K562 (cell line): ENCODE measurements at regions not wholly inside any gene's neighbourhood (a gene's known extent, or its start where the extent isn't known, plus 50 kb on each side); places are given as distances from the start of the nearest gene placed in this dataset.

Source experiments
- ATAC-seq: fragments of 200-7000 bp; cut with Tn5 transposase; 3 replicates; pipeline ENCODE4 v1.9.1; 2020; ENCODE audit warnings: moderate library complexity
- BruUV-seq: library from RNA; stranded (reverse); fragments of 400-500 nt; replicated peaks from 2 replicates; lab custom pipeline; 2021; lab: Mats Ljungman, UMichigan
- CTCF ChIA-PET: fragments of 300-600 bp; formaldehyde crosslinking; extraction: SDS; loops from one replicate; lab custom pipeline; 2021; ENCODE audit warnings: low intra/inter-chr PET ratio; lab: Yijun Ruan, JAX
- POLR2A ChIA-PET: fragments of 300-600, 350-650 bp; sonication (Branson Sonifier 250); formaldehyde crosslinking; extraction: SDS; loops from one replicate; lab custom pipeline; 2021; ENCODE audit warnings: antibody characterized with exemption, inconsistent platforms; lab: Yijun Ruan, JAX
- DNase-seq, 4 experiments: peaks; one replicate each; pipeline versions ENCODE4 v3.0.0 to v3.0.0-alpha.2; 2011 to 2018; ENCODE audit warnings: low spot score in 3 of 4, mixed read lengths in 3 of 4; ENCODE audit errors: extremely low read depth in 1 of 4
- FAIRE-seq: peaks from 2 replicates; lab custom pipeline; 2011; peaks lifted over from hg19 to GRCh38; lab: Jason Lieb, UNC
- H2AFZ ChIP-seq: 2 replicates; pipeline ENCODE4 v1.6.0; 2011; ENCODE audit warnings: low read depth, low read length, control low read depth, inconsistent platforms
- H3K27ac ChIP-seq: fragments of 200-600 bp; 3 replicates; pipeline ENCODE4 v1.8.0; 2011; ENCODE audit warnings: low read depth, mild to moderate bottlenecking, control low read depth, inconsistent platforms, low read length, moderate library complexity, mixed read lengths; ENCODE audit errors: extremely low read depth
- H3K27me3 ChIP-seq, 2 experiments: fragments of 300-600 bp in 1 of 2; 2 replicates in 1 of 2; 3 replicates in 1 of 2; pipeline versions ENCODE4 v1.6.0 to v1.8.0; 2011; ENCODE audit warnings: inconsistent platforms in 2 of 2, low read length in 2 of 2, mild to moderate bottlenecking in 1 of 2, mixed read lengths in 1 of 2, moderate library complexity in 1 of 2; ENCODE audit not compliant: control insufficient read depth in 2 of 2, insufficient read depth in 2 of 2
- H3K36me3 ChIP-seq: fragments of 300-600 bp; 3 replicates; pipeline ENCODE4 v1.8.0; 2011; ENCODE audit warnings: mild to moderate bottlenecking, low read length, inconsistent platforms; ENCODE audit not compliant: control insufficient read depth, insufficient read depth
- H3K4me1 ChIP-seq, 2 experiments: fragments of 200-600 bp in 1 of 2; replicated peaks in 1 of 2; 2 replicates in 1 of 2; 3 replicates in 1 of 2; pipeline versions ENCODE4 v1.5.1 to v1.8.0; 2011; ENCODE audit warnings: inconsistent platforms in 2 of 2, low read length in 2 of 2, mild to moderate bottlenecking in 1 of 2, mixed read lengths in 1 of 2, moderate library complexity in 1 of 2; ENCODE audit not compliant: control insufficient read depth in 2 of 2, insufficient read depth in 2 of 2
- H3K4me2 ChIP-seq: 2 replicates; pipeline ENCODE4 v1.6.1; 2011; ENCODE audit warnings: low read length, control low read depth, inconsistent platforms, mixed read lengths; ENCODE audit not compliant: insufficient read depth
- H3K4me3 ChIP-seq: fragments of 200-600 bp; sonication (generic), shearing (Covaris generic); 2 replicates; pipeline ENCODE4 v1.5.1; 2016; ENCODE audit warnings: control low read depth, inconsistent platforms
- H3K79me2 ChIP-seq: fragments of 200-600 bp; 3 replicates; pipeline ENCODE4 v1.8.0; 2011; ENCODE audit warnings: low read length, inconsistent platforms; ENCODE audit not compliant: control insufficient read depth, insufficient read depth
- H3K9ac ChIP-seq, 2 experiments: 2 replicates each; pipeline versions ENCODE4 v1.6.0 to v1.6.1; 2011; ENCODE audit warnings: low read depth in 2 of 2, low read length in 2 of 2, control low read depth in 1 of 2, inconsistent platforms in 1 of 2, mild to moderate bottlenecking in 1 of 2, mixed read lengths in 1 of 2; ENCODE audit not compliant: insufficient read depth in 1 of 2
- H3K9me1 ChIP-seq: one replicate; pipeline ENCODE4 v1.6.0; 2011; ENCODE audit warnings: inconsistent platforms, mild to moderate bottlenecking, low read length, moderate library complexity; ENCODE audit not compliant: control insufficient read depth, insufficient read depth
- H3K9me3 ChIP-seq: replicated peaks from 2 replicates; pipeline ENCODE4 v1.5.1; 2011; ENCODE audit warnings: low read depth, low read length, inconsistent platforms; ENCODE audit not compliant: control insufficient read depth, insufficient read depth
- H4K20me1 ChIP-seq: replicated peaks from 2 replicates; pipeline ENCODE4 v1.6.1; 2011; ENCODE audit warnings: low read length, inconsistent platforms, mixed read lengths; ENCODE audit not compliant: control insufficient read depth, insufficient read depth
- ELF4 ChIP-seq: fragments of 450-650 bp; formaldehyde crosslinking; IDR thresholded peaks from 2 replicates; pipeline ENCODE4 v1.4.0; 2022; ENCODE audit warnings: missing genetic modification characterization
- JUNB ChIP-seq: fragments of 450-650 bp; formaldehyde crosslinking; conservative IDR thresholded peaks from 2 replicates; pipeline ENCODE4 v1.4.0; 2020; ENCODE audit warnings: mild to moderate bottlenecking
- KDM2B ChIP-seq: fragments of 250-450 bp; sonication (Bioruptor Pico); IDR thresholded peaks from 2 replicates; pipeline ENCODE4 v1.8.0; 2021; ENCODE audit warnings: mild to moderate bottlenecking, moderate library complexity
- KLF6 ChIP-seq: fragments of 250-450 bp; sonication (Bioruptor Pico); IDR thresholded peaks from 2 replicates; pipeline ENCODE4 v1.4.0; 2020; ENCODE audit warnings: mild to moderate bottlenecking, moderate library complexity, borderline replicate concordance
- MBD2 ChIP-seq: sonication (generic); IDR thresholded peaks from 2 replicates; pipeline ENCODE4 v1.6.1; 2016; ENCODE audit warnings: low read depth, borderline replicate concordance
- MYNN ChIP-seq, 2 experiments: sonication (generic); formaldehyde crosslinking in 1 of 2; IDR thresholded peaks; 2 replicates each; pipeline versions ENCODE4 v1.5.0 to v1.6.1; 2016 to 2020; ENCODE audit warnings: antibody characterized with exemption in 1 of 2, missing genetic modification reagents in 1 of 2
- PPARD ChIP-seq: fragments of 250-450 bp; sonication (Bioruptor Pico); IDR thresholded peaks from 2 replicates; pipeline ENCODE4 v1.8.0; 2022; ENCODE audit warnings: inconsistent platforms, mild to moderate bottlenecking, moderate library complexity
- RBM17 ChIP-seq: fragments of 200-400 bp; formaldehyde crosslinking; IDR thresholded peaks from 2 replicates; pipeline ENCODE4 v1.6.1; 2017; ENCODE audit warnings: low read depth, mild to moderate bottlenecking, low read length, borderline replicate concordance
- SIRT6 ChIP-seq: IDR thresholded peaks from one replicate; pipeline ENCODE4 v1.6.1; 2012; ENCODE audit warnings: low read depth, mild to moderate bottlenecking, control low read depth, inconsistent platforms, low read length, moderate library complexity
- SP1 ChIP-seq: sonication (generic); formaldehyde crosslinking; IDR thresholded peaks from 2 replicates; pipeline ENCODE4 v1.8.1; 2022; ENCODE audit warnings: mild to moderate bottlenecking, missing genetic modification reagents
- TCF7 ChIP-seq: sonication (generic); IDR thresholded peaks from 2 replicates; pipeline ENCODE4 v1.6.1; 2016; ENCODE audit warnings: antibody characterized with exemption, borderline replicate concordance
- XRCC4 ChIP-seq: IDR thresholded peaks from one replicate; pipeline ENCODE4 v1.6.1; 2011; ENCODE audit not compliant: insufficient read depth, insufficient read length; ENCODE audit errors: extremely low read depth
- ZNF133 ChIP-seq: fragments of 250-450 bp; sonication (Bioruptor Pico); IDR thresholded peaks from 2 replicates; pipeline ENCODE4 v1.4.0; 2020; ENCODE audit warnings: mild to moderate bottlenecking
- WGBS: fragments of 100-300 bp; shearing (Covaris generic); methylation state at CpG from one replicate; pipeline ENCODE4 v1.1.6; 2016; ENCODE audit warnings: low coverage, mixed read lengths; ENCODE audit not compliant: insufficient coverage; ENCODE audit errors: missing lambda C conversion rate; 5-methylcytosine and 5-hydroxymethylcytosine counted together
- in situ Hi-C: fragments of 300-500 bp; cut with MboI; formaldehyde crosslinking; loops from 4 replicates; pipeline ENCODE4 v1.15.0; 2018; ENCODE audit warnings: inconsistent platforms, mixed read lengths
- intact Hi-C: fragments of 100-400 bp; cut with micrococcal nuclease; formaldehyde crosslinking; loops from 2 replicates; pipeline ENCODE4 v1.14.2; 2022
- TF ChIP-seq, protein P1 (sequence below): fragments of 250-450 bp; sonication (Bioruptor Pico); IDR thresholded peaks from 2 replicates; pipeline ENCODE4 v1.5.0; 2021

DNA sequence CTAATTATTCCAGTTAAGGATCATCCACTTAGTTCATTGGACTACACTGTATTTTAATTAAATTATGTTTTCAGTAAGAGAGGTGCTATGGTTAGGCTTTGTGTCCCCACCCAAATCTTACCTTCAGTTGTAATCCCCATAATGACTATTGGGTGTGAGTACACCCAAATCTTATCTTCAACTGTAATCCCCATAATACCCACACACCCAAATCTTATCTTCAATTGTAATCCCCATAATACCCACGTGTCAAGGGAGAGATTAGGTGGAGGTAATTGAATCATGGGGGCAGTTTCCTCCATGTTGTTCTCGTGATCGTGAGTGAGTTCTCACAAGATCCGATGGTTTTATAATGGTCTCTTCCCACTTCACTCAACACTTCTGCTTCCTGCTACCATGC, 208.0 kb upstream of the PHACTR1 start:
- Histone ChIP-seq H2AFZ (no peak overlapping the region), H3K4me3 (no peak overlapping the region), H3K4me1 (no peaks in the 10 kb centered on the region), H3K79me2 (no peaks in the 10 kb centered on the region), H3K9ac (no peak overlapping the region), H3K4me2 (no peak overlapping the region), H4K20me1 (no peaks in the 10 kb centered on the region), H3K9me1 (no peaks in the 10 kb centered on the region), H3K9me3 (no peaks in the 10 kb centered on the region), H3K27me3 (no peaks in the 10 kb centered on the region), H3K36me3 (no peaks in the 10 kb centered on the region), H3K27ac (no peak overlapping the region)
- WGBS: 0% methylated on average over 4 of the region's 4 CpGs
- FAIRE-seq: no peak
- intact Hi-C loops (loop anchor here (10.0 kb wide), 1 partner anchor 924 kb away; no protein-coding TSS in a partner anchor), in situ Hi-C loops (no loop called here)
- TF ChIP-seq JUNB (CRISPR knock-in tag) (no peak), MBD2 (no peak), ELF4 (CRISPR knock-in tag) (no peak), KLF6 (CRISPR knock-in tag) (no peak), RBM17 (no peak), MYNN (IDR thresholded peaks at IDR 0.05) (no peak), MYNN (CRISPR knock-in tag; IDR thresholded peaks at IDR 0.05) (no peak), PPARD (CRISPR knock-in tag) (no peak), TCF7 (no peak), XRCC4 (no peak), KDM2B (no peak), SP1 (CRISPR knock-in tag) (no peak), SIRT6 (no peak), ZNF133 (CRISPR knock-in tag) (no peak)
- TF ChIP-seq, protein P1, sequence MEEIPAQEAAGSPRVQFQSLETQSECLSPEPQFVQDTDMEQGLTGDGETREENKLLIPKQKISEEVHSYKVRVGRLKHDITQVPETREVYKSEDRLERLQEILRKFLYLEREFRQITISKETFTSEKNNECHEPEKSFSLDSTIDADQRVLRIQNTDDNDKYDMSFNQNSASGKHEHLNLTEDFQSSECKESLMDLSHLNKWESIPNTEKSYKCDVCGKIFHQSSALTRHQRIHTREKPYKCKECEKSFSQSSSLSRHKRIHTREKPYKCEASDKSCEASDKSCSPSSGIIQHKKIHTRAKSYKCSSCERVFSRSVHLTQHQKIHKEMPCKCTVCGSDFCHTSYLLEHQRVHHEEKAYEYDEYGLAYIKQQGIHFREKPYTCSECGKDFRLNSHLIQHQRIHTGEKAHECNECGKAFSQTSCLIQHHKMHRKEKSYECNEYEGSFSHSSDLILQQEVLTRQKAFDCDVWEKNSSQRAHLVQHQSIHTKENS (CRISPR knock-in tag): no peak
- ATAC-seq: no peak
- no peak for DNase-seq
- ChIA-PET CTCF (no interaction called here), POLR2A (no interaction called here)
- no TSS peak for BruUV-seq
